Neural cell (in vitro differentiated cells): ENCODE measurements at regions not wholly inside any gene's neighbourhood (a gene's known extent, or its start where the extent isn't known, plus 50 kb on each side); places are given as distances from the start of the nearest gene placed in this dataset.

Experiments
- H2AFZ ChIP-seq: fragments of 200-600, 300-800 bp; sonication (generic), shearing (Covaris generic); 2 replicates; pipeline ENCODE4 v1.6.0; 2014; ENCODE audit warnings: low read depth, mild to moderate bottlenecking, antibody characterized with exemption, low read length, moderate library complexity
- H3F3A ChIP-seq: fragments of 200-600 bp; shearing (Covaris generic); 2 replicates; pipeline ENCODE4 v1.6.1; 2016; ENCODE audit warnings: mild to moderate bottlenecking, moderate library complexity, mixed read lengths, antibody characterized with exemption, low read length; ENCODE audit not compliant: insufficient read depth, poor library complexity, severe bottlenecking
- H3K27ac ChIP-seq: fragments of 200-600, 300-800 bp; sonication (generic), shearing (Covaris generic); 2 replicates; pipeline ENCODE4 v1.5.1; 2014; ENCODE audit warnings: mild to moderate bottlenecking, low read length, moderate library complexity
- H3K27me3 ChIP-seq: fragments of 300-800, 200-600 bp; sonication (generic), shearing (Covaris generic); 2 replicates; pipeline ENCODE4 v1.6.0; 2014; ENCODE audit warnings: mild to moderate bottlenecking, low read depth, low read length, moderate library complexity; ENCODE audit not compliant: insufficient read depth
- H3K36me3 ChIP-seq: fragments of 300-800, 200-600 bp; sonication (generic), shearing (Covaris generic); 2 replicates; pipeline ENCODE4 v1.5.1; 2014; ENCODE audit warnings: mild to moderate bottlenecking, antibody characterized with exemption, low read length, moderate library complexity; ENCODE audit not compliant: insufficient read depth
- H3K4me2 ChIP-seq: fragments of 300-800, 200-600 bp; sonication (generic), shearing (Covaris generic); 2 replicates; pipeline ENCODE4 v1.6.0; 2014; ENCODE audit warnings: mild to moderate bottlenecking, low read length
- H3K4me3 ChIP-seq: fragments of 300-800, 200-600 bp; sonication (generic), shearing (Covaris generic); 2 replicates; pipeline ENCODE4 v1.5.1; 2014; ENCODE audit warnings: mild to moderate bottlenecking, low read length, moderate library complexity
- H3K79me2 ChIP-seq: fragments of 200-600 bp; shearing (Covaris generic); replicated peaks from 2 replicates; pipeline ENCODE4 v1.6.0; 2014; ENCODE audit warnings: mild to moderate bottlenecking, low read length, moderate library complexity; ENCODE audit not compliant: insufficient read depth
- H3K9ac ChIP-seq: fragments of 300-800, 200-600 bp; sonication (generic), shearing (Covaris generic); 2 replicates; pipeline ENCODE4 v1.6.1; 2016; ENCODE audit warnings: mild to moderate bottlenecking, low read length, mixed read lengths
- H3K9me2 ChIP-seq: fragments of 200-600 bp; shearing (Covaris generic); 2 replicates; pipeline ENCODE4 v1.6.1; 2016; ENCODE audit warnings: mild to moderate bottlenecking, low read length, mixed read lengths; ENCODE audit not compliant: insufficient read depth
- H3K9me3 ChIP-seq: fragments of 200-600, 300-800 bp; sonication (generic), shearing (Covaris generic); 2 replicates; pipeline ENCODE4 v1.6.1; 2016; ENCODE audit warnings: mild to moderate bottlenecking, mixed run types, low read length, moderate library complexity, mixed read lengths
- H4K20me1 ChIP-seq: fragments of 200-600 bp; shearing (Covaris generic); 2 replicates; pipeline ENCODE4 v1.6.1; 2016; ENCODE audit warnings: mild to moderate bottlenecking, mixed run types; ENCODE audit not compliant: insufficient read depth
- CTCF ChIP-seq: fragments of 450-650 bp; IDR thresholded peaks from 2 replicates; pipeline ENCODE4 v1.5.1; 2014; ENCODE audit warnings: antibody characterized with exemption, mild to moderate bottlenecking, moderate library complexity; ENCODE audit not compliant: poor library complexity, severe bottlenecking
- EP300 ChIP-seq: fragments of 450-650 bp; conservative IDR thresholded peaks from 2 replicates; pipeline ENCODE4 v1.6.1; 2014; ENCODE audit warnings: antibody characterized with exemption, mild to moderate bottlenecking, moderate library complexity; ENCODE audit not compliant: poor library complexity, severe bottlenecking
- EZH2 ChIP-seq: fragments of 200-600, 300-800 bp; shearing (Covaris generic), sonication (generic); IDR thresholded peaks from 2 replicates; pipeline ENCODE4 v1.6.1; 2014; ENCODE audit warnings: antibody characterized with exemption, low read length, borderline replicate concordance, mild to moderate bottlenecking; ENCODE audit not compliant: insufficient read depth, poor library complexity, severe bottlenecking
- MXI1 ChIP-seq: fragments of 450-650 bp; conservative IDR thresholded peaks from 2 replicates; pipeline ENCODE4 v1.6.1; 2014; ENCODE audit warnings: antibody characterized with exemption, mild to moderate bottlenecking; ENCODE audit not compliant: poor library complexity, severe bottlenecking
- POLR2AphosphoS5 ChIP-seq: IDR thresholded peaks from 2 replicates; pipeline ENCODE4 v1.6.1; 2012
- RAD21 ChIP-seq: fragments of 450-650 bp; conservative IDR thresholded peaks from 2 replicates; pipeline ENCODE4 v1.6.1; 2014; ENCODE audit warnings: antibody characterized with exemption, mild to moderate bottlenecking, moderate library complexity
- REST ChIP-seq: IDR thresholded peaks from 2 replicates; pipeline ENCODE4 v1.6.1; 2012; ENCODE audit warnings: borderline replicate concordance
- SMC3 ChIP-seq: fragments of 450-650 bp; conservative IDR thresholded peaks from 2 replicates; pipeline ENCODE4 v1.6.1; 2014; ENCODE audit warnings: antibody characterized with exemption, mild to moderate bottlenecking, moderate library complexity; ENCODE audit not compliant: poor library complexity
- TAF1 ChIP-seq: IDR thresholded peaks from 2 replicates; pipeline ENCODE4 v1.6.1; 2012; ENCODE audit warnings: low read depth

GRCh38 chr10:5299950-5300349 lies 64.8 kb upstream of the UCN3 start:
- Histone ChIP-seq H4K20me1 (no peaks in the 10 kb centered on the region), H3F3A (no peaks in the 10 kb centered on the region), H3K79me2 (no peaks in the 10 kb centered on the region), H3K27ac (no peak overlapping the region), H2AFZ (no peak overlapping the region), H3K27me3 (no peaks in the 10 kb centered on the region), H3K4me3 (no peak overlapping the region), H3K9me3 (no peaks in the 10 kb centered on the region), H3K9ac (no peak overlapping the region), H3K9me2 (no peaks in the 10 kb centered on the region), H3K4me2 (no peak overlapping the region), H3K36me3 (no peaks in the 10 kb centered on the region)
- TF ChIP-seq EZH2 (no peak), POLR2AphosphoS5 (no peak), SMC3 (no peak), MXI1 (no peak), CTCF (no peak), RAD21 (no peak), TAF1 (no peak), REST (no peak), EP300 (no peak)

GRCh38 chr10:5303504-5303903 lies 61.3 kb upstream of the UCN3 start:
- H3K79me2 ChIP-seq: no peaks in the 10 kb centered on the region
- no peaks in the 10 kb centered on the region for H3K9me3 ChIP-seq
- no peaks in the 10 kb centered on the region for H3F3A ChIP-seq
- no peaks in the 10 kb centered on the region for H3K36me3 ChIP-seq
- TF ChIP-seq EP300 (no peak), REST (no peak), SMC3 (no peak), POLR2AphosphoS5 (no peak), MXI1 (no peak), CTCF (no peak), TAF1 (no peak), RAD21 (no peak), EZH2 (no peak)
- H3K27ac ChIP-seq: no peak overlapping the region
- no peaks in the 10 kb centered on the region for H3K9me2 ChIP-seq
- H3K4me3 ChIP-seq: no peak overlapping the region
- H4K20me1 ChIP-seq: no peaks in the 10 kb centered on the region
- no peaks in the 10 kb centered on the region for H3K27me3 ChIP-seq
- H2AFZ ChIP-seq: no peak overlapping the region
- H3K9ac ChIP-seq: no peak overlapping the region
- no peak overlapping the region for H3K4me2 ChIP-seq
